ENCODE measurements at regions not wholly inside any gene's neighbourhood (a gene's known extent, or its start where the extent isn't known, plus 50 kb on each side); places are given as distances from the start of the nearest gene placed in this dataset.

GRCh38 chr14:94676495-94677185 is 64.4 kb downstream of the SERPINA3 start:
- H3K36me3 ChIP-seq: no peaks in the 10 kb centered on the region
- no peak overlapping the region for H3K27ac ChIP-seq
- TF ChIP-seq CTCF (IDR thresholded peaks at IDR 0.05) (no peak), EP300 (IDR thresholded peaks at IDR 0.05) (no peak), POLR2A (IDR thresholded peaks at IDR 0.05) (no peak)
- H3K27me3 ChIP-seq: no peaks in the 10 kb centered on the region
- 60 to 70% methylated on average over 4 of the region's 4 CpGs for WGBS, 2 donors
- H3K4me1 ChIP-seq: peaks cover 0 to 9% (median 0%) of the 10 kb centered on the region in 4 donors
- DNase-seq (ENCODE audit: low spot score in 2 of 2): peak in 1 of 2 donors; percentile 5
- H3K4me3 ChIP-seq: no peak overlapping the region
- H3K9me3 ChIP-seq: no peaks in the 10 kb centered on the region

- no peak for TF ChIP-seq POLR2A (IDR thresholded peaks at IDR 0.05)
- TF ChIP-seq CTCF (IDR thresholded peaks at IDR 0.05): no peak
- no peak for TF ChIP-seq EP300 (IDR thresholded peaks at IDR 0.05)
- DNase-seq (ENCODE audit: low spot score in 2 of 2): no peak
- Histone ChIP-seq H3K9me3 (no peaks in the 10 kb centered on the region), H3K4me1 (peaks cover 0 to 5% (median 0%) of the 10 kb centered on the region in 4 donors), H3K4me3 (no peak overlapping the region), H3K27ac (no peak overlapping the region), H3K36me3 (no peaks in the 10 kb centered on the region), H3K27me3 (no peaks in the 10 kb centered on the region)
- WGBS, 2 donors: 92 to 94% methylated on average over 8 of the region's 8 CpGs
Observed at GRCh38 chr14:94675036-94675435, 62.8 kb downstream of the SERPINA3 start.

GRCh38 chr14:94673781-94674231 is 61.6 kb downstream of the SERPINA3 start:
- peak in 1 of 2 donors; percentile 2 for DNase-seq (ENCODE audit: low spot score in 2 of 2)

More at GRCh38 chr14:94673781-94674231, 61.6 kb downstream of the SERPINA3 start:
- TF ChIP-seq CTCF (IDR thresholded peaks at IDR 0.05) (no peak), EP300 (IDR thresholded peaks at IDR 0.05) (no peak), POLR2A (IDR thresholded peaks at IDR 0.05) (no peak)
- 58 to 62% methylated on average over 12 of the region's 12 CpGs for WGBS, 2 donors
- no peaks in the 10 kb centered on the region for H3K27me3 ChIP-seq
- H3K4me1 ChIP-seq: no peaks in the 10 kb centered on the region
- no peaks in the 10 kb centered on the region for H3K9me3 ChIP-seq
- no peaks in the 10 kb centered on the region for H3K36me3 ChIP-seq
- H3K4me3 ChIP-seq: no peak overlapping the region
- H3K27ac ChIP-seq: no peak overlapping the region
